HG02623 (cell line): ENCODE measurements at regions not wholly inside any gene's neighbourhood (a gene's known extent, or its start where the extent isn't known, plus 50 kb on each side); places are given as distances from the start of the nearest gene placed in this dataset.
"Not testable (repeated sequence)": the region's sequence is repeated elsewhere in the genome, so short reads cannot be mapped to it uniquely, and the experiment has no call there.

Source experiments
- ATAC-seq: cut with Tn5 transposase; IDR thresholded peaks from one replicate; pipeline ENCODE4 v1.9.1; 2021; ENCODE audit warnings: moderate library complexity; ENCODE audit not compliant: unreplicated experiment

DNA sequence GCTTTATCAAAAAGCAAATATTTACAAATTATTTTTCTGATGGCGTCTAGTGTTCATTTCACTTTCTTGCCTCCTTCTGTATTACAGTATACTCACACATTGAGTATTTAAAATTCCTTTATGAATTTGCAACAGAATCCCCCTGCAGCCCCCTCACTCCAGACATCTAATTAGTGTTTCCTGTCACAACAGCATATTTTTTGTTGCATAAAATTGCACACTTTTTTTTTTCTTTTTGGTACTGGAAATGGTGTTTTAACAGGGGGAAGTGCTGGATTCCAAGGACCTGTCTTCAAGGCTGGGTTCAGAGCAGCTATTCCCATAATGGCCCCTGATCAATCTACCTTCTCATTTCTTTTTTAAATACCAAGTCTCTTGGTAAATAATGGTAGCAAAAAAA, 184.3 kb upstream of the HMCN1 start:
- no peak for ATAC-seq

- ATAC-seq, result no peak
Measured at GRCh38 chr1:185546029-185546428, 188.2 kb upstream of the HMCN1 start.

DNA sequence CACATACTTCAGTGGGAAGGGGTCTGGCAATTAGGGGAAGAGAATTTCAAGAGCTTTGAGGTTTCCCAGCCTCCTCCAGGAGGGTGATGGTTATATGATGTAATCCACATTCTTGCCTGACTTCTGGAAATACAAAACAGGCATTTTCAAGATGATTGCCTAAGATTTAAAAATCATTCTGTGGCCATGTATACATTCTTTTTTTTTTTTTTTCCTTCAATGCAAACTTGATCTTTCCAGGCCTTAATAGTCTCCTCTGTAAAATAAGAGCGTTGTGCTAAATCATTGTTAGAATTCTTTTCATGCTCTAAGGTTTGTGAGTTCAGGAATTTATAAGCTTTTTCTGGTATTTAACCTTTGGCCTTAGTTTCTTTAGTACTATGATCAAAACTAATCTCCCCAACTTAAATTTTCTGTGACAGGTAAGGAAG, 192.3 kb upstream of the HMCN1 start:
- no peak for ATAC-seq

GRCh38 chr1:185540295-185540694, 193.9 kb upstream of the HMCN1 start:
- no peak for ATAC-seq

DNA sequence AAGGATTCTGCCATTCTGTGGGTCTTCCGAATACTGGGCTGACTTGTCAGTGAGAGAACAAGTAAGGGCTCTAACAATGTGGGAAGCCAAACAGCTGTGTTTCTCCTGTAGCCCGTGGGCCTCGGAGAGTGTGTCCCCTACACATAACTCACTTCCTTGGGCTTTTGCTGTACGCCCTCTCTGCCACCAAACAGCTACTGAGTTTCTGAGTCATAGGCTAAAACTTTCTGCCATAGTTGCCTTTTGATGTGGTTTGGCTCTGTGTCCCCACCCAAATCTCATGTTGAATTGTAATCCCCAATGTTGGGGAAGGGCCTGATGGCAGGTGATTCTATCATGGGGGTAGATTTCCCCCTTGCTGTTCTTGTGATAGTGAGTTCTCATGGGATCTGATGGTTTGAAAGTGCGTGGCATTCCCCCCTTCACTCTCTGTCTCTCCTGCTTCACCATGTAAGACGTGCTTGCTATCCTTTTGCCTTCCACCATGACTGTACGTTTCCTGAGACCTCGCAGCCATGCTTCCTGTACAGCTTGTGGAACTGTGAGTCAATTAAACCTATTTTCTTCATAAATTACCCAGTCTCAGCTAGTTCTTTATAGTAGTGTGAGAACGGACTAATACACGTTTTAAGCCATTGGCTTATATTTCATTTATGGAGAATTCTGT, 194.8 kb upstream of the HMCN1 start:
- ATAC-seq, result no peak

DNA sequence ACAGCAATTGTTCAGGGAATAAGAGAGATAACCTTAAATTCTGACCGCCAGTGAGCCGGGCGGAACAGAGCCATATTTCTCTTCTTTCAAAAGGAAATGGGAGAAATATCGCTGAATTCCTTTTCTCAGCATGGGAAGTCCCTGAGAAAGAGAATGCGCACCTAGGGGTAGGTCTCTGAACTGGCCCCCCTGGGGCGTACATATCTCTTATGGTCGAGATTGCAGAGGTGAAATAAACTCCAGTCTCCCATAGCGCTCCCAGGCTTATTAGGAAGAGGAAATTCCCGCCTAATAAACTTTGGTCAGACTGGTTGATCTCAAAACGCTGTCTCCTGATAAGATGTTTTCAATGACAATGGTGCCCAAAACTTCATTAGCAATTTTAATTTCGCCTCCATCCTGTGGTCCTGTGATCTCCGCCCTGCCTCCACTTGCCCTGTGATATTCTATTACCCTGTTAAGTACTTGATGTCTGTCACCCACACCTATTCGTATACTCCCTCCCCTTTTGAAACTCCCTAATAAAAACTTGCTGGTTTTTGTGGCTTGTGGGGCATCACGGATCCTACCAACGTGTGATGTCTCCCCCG, 195.8 kb upstream of the HMCN1 start:
- not testable (repeated sequence) for ATAC-seq

GRCh38 chr1:185537596-185537995, 196.6 kb upstream of the HMCN1 start:
- ATAC-seq, result no peak

DNA sequence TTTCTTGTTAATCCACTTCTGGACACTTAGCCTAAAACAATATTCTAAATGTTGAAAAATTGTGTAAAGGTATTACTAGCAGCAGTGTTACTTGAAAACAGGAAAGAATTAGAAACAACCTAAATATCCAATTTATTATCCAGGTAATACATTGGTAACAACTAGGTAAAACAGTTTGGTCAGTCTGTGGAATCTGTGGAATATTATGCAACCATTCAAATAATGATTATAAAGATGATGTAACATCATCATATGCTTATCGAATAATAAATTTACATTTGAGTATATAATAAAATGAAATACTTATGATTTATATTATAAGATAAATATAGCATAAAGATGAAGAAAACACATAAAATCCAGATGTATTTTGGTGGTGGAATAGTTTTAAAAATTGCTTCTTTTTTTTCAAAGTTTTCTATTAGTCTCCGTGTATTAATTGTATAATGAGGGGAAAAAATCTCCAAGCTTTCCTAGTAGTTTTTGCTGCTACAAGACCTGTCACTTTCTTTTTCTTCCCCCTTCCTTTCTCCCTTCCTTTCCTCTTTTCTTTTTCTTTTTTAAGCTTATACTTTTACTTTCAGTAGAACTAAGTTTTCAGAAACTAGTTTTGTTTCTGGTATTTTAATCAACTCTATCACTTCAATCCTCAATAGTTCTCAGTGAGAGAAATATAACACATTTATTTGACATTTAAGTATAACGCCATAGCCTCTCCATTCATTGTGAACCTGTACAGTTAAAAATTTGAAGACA, 197.8 kb upstream of the HMCN1 start:
- ATAC-seq, result no peak

DNA sequence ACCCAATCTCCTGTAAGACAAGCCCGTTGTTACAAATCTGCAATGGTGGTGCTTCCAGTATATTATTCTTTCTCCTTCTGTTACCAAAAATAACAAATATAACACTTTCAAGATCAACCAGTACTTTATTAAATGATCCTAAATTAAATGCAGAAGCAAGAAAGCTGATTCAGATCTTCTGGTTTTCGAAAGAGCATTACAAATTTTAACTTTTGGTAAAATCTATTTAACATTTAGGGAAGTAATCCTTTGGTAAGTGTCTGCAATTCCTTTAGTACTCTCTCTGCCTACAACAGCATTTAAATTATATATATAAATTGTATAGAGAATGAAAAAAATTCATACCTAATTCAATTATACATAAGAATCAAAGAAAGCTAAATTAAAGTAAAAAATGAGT, 198.6 kb upstream of the HMCN1 start:
- ATAC-seq, result no peak

DNA sequence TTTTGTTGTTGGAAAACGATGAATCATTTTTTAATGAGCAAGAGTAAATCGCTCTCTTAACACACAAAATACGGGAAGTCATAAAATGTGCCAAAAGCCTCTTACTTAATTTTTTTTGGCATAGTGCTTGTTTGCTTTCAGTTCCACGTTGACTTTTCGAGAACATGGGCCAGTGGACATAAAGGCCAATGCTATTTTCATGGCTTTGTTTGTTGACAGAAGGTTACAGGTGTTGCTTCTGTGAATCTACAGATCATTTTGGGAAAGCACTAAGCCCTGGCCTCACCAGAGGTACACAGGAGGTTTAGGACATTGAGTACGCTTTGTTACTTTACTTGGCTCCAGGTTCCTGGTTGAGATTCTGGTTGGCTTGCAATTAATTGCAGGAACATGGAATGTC, 199.4 kb upstream of the HMCN1 start:
- no peak for ATAC-seq

DNA sequence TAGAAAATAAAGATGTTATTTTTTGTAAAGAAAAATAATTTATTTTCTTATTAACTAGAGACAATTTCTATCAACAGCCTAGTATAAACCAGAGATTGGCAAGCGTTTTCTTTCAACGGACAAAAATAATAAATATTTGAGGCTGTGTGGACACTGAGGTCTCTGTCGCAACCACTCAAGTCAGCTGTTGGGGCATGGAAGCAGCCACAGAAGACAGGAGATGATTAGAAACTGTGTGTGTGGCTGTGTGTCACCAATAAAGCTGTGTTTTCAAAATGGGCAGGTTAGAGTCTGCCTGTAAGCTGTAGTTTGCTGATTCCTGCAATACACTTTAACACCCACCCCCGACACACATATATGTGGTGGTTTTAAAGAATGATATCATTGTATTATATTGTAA, 200.6 kb upstream of the HMCN1 start:
- ATAC-seq, result no peak

GRCh38 chr1:185532856-185533255, 201.3 kb upstream of the HMCN1 start:
- no peak for ATAC-seq

DNA sequence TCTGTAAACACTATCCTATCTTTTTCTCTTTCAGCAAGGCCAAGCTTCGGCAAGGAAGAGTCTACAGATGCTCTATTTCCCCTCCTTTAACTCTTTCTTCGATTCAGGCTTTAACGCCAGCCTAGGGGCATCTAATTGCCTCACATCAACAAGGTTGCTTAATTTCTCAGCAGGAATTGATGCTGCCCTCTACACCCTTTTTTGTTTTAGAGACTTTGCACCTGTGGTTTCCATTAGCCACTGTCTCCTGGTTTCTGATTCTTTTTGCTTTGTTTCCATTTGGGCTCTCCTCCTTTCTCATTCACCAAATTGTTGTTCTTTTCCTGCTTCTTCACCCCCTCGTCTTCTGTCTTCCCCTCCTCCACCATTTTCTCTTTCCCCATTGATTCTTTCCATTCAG, 202.4 kb upstream of the HMCN1 start:
- ATAC-seq, result no peak

DNA sequence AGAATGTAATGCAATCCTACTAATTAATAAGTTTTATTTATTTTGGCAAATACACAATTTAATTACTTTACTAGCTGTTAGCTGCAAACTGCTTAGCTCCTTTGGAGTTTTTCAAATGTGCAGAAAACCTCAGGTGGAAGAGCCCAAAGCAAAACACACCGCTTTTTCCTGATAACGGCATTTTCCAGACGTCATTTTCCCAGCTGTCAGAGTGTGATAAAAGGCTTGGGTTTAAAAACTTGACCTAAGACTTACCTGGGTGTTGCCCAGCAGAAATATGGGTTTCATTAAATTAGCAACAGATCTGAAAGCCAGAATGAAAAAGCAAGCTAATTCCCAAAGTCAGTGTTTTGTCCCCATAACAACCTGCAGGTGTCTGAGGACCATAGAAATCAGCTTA, 204.0 kb upstream of the HMCN1 start:
- ATAC-seq, result no peak

GRCh38 chr1:185529673-185530072, 204.5 kb upstream of the HMCN1 start:
- ATAC-seq, result no peak

DNA sequence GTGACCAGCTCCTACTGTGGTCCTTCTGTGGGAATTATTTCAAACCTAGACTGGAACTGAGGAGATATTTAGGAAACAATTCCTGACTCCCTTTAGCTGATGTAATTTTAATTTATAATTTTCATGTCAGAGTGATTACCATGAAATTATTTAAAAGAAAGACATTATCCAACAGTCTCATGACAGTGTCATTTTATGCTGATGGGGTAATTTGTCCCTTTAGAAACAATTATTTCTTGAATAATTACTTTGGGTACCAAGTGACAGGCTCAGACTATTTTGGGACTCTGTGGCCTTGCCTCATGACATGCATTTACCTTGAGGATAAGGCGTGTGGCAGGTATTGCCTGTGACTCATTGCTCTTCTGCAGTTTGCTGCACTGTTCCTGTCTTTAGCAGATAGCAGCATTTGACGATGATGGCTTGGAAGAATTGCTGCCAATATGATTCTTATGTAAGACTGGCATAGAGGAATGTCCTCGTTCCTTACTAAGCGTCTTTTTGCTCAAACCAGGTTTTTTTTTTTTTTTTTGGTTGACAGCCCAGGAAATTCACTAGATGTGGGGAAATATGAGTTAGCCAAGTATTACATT, 206.0 kb upstream of the HMCN1 start:
- ATAC-seq, result no peak

DNA sequence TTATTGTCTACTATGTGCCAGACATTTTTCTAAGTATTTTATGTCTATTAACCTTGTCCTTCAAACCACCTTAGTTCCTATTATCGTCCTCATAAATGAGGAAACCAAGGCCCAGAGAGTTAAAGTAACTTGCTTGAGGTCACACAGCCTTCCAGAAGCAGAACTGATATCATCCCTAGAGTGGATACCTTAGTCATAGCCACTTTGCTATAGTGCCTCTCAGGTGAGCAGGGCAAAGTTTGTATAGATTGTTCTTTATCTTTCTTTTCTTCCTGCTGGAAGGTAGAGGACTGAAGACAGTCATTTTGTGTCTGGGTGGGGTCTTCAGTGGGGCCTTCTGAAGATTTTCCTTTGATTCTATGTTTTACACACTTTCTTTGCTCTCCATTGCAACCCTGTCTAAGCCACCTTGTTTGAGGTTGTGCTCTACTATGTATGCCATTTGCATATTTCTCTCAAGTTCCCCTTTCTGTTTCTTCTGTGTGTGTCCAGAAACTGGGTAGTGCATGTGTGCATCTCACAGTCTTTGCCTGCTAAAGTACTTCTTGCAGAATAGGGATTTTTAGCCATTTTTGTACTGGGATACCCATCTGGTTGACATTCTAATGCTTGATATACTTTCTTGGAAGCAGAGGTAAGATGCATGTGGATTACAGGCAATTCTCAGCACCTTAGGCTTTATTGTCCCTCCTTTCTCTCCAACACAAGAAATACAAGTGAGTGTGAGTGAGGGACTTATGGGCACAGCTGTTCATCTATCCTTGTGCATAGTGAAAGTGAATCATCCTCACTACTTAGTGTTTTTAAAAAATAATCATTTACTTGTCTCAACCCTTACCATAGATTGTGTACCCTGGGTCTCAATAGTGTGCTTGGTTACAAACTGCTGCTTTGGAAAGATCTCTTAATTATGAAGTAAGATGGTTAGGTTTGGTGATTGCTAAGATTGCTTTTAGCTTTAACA, 207.6 kb upstream of the HMCN1 start:
- peak; percentile 100 for ATAC-seq

DNA sequence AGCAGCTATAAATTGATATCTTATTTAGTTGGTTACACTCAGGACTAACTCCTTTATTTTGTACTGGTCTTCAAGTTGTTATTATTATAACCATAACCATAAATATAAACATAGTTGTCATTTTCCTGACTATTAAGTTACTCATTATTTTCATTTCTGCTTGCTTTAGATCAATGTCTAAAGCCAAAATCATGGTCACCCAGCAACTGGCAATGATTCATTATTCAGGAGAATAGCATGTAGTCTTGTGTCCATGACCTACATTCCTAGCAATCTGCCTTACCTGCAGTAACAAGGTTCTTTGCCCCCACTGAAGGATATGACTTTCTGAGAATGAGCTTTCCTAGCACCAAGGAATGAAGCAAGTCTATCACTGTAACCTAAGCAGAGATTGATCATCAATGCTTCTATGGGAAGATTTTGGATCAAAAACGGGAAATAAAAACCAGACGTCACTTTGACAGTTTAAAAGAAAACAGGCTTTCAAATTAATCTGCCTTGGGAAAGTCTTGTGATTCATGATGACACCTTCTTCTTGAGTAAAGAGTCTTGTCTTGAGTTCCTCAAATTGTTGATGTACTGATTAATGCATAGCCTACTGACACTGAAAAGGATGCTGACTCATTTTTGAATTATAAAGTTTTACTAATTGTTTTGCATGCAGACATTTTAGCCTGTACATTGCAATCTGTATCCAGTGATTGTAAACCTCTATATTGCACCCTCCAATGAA, 203.3 kb upstream of the IVNS1ABP start:
- no peak for ATAC-seq

- no peak for ATAC-seq
Measured at GRCh38 chr1:185517808-185518419, 200.9 kb upstream of the IVNS1ABP start.

DNA sequence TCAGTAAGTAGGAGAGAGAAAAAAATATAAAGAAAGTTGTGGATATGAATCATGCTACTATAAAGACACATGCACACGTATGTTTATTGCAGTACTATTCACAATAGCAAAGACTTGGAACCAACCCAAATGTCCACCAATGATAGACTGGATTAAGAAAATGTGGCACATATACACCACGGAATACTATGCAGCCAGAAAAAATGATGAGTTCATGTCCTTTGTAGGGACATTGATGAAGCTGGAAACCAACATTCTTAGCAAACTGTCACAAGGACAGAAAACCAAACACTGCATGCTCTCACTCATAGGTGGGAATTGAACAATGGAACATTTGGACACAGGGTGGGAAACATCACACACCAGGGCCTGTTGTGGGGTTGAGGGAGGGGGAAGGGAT, 200.3 kb upstream of the IVNS1ABP start:
- ATAC-seq, result not testable (repeated sequence)
